Neural cell (in vitro differentiated cells): ENCODE measurements at regions not wholly inside any gene's neighbourhood (a gene's known extent, or its start where the extent isn't known, plus 50 kb on each side); places are given as distances from the start of the nearest gene placed in this dataset.

Experiments used
- H2AFZ ChIP-seq: fragments of 200-600, 300-800 bp; sonication (generic), shearing (Covaris generic); 2 replicates; pipeline ENCODE4 v1.6.0; 2014; ENCODE audit warnings: low read depth, mild to moderate bottlenecking, antibody characterized with exemption, low read length, moderate library complexity
- H3F3A ChIP-seq: fragments of 200-600 bp; shearing (Covaris generic); 2 replicates; pipeline ENCODE4 v1.6.1; 2016; ENCODE audit warnings: mild to moderate bottlenecking, moderate library complexity, mixed read lengths, antibody characterized with exemption, low read length; ENCODE audit not compliant: insufficient read depth, poor library complexity, severe bottlenecking
- H3K27ac ChIP-seq: fragments of 200-600, 300-800 bp; sonication (generic), shearing (Covaris generic); 2 replicates; pipeline ENCODE4 v1.5.1; 2014; ENCODE audit warnings: mild to moderate bottlenecking, low read length, moderate library complexity
- H3K27me3 ChIP-seq: fragments of 300-800, 200-600 bp; sonication (generic), shearing (Covaris generic); 2 replicates; pipeline ENCODE4 v1.6.0; 2014; ENCODE audit warnings: mild to moderate bottlenecking, low read depth, low read length, moderate library complexity; ENCODE audit not compliant: insufficient read depth
- H3K36me3 ChIP-seq: fragments of 300-800, 200-600 bp; sonication (generic), shearing (Covaris generic); 2 replicates; pipeline ENCODE4 v1.5.1; 2014; ENCODE audit warnings: mild to moderate bottlenecking, antibody characterized with exemption, low read length, moderate library complexity; ENCODE audit not compliant: insufficient read depth
- H3K4me2 ChIP-seq: fragments of 300-800, 200-600 bp; sonication (generic), shearing (Covaris generic); 2 replicates; pipeline ENCODE4 v1.6.0; 2014; ENCODE audit warnings: mild to moderate bottlenecking, low read length
- H3K4me3 ChIP-seq: fragments of 300-800, 200-600 bp; sonication (generic), shearing (Covaris generic); 2 replicates; pipeline ENCODE4 v1.5.1; 2014; ENCODE audit warnings: mild to moderate bottlenecking, low read length, moderate library complexity
- H3K79me2 ChIP-seq: fragments of 200-600 bp; shearing (Covaris generic); replicated peaks from 2 replicates; pipeline ENCODE4 v1.6.0; 2014; ENCODE audit warnings: mild to moderate bottlenecking, low read length, moderate library complexity; ENCODE audit not compliant: insufficient read depth
- H3K9ac ChIP-seq: fragments of 300-800, 200-600 bp; sonication (generic), shearing (Covaris generic); 2 replicates; pipeline ENCODE4 v1.6.1; 2016; ENCODE audit warnings: mild to moderate bottlenecking, low read length, mixed read lengths
- H3K9me2 ChIP-seq: fragments of 200-600 bp; shearing (Covaris generic); 2 replicates; pipeline ENCODE4 v1.6.1; 2016; ENCODE audit warnings: mild to moderate bottlenecking, low read length, mixed read lengths; ENCODE audit not compliant: insufficient read depth
- H3K9me3 ChIP-seq: fragments of 200-600, 300-800 bp; sonication (generic), shearing (Covaris generic); 2 replicates; pipeline ENCODE4 v1.6.1; 2016; ENCODE audit warnings: mild to moderate bottlenecking, mixed run types, low read length, moderate library complexity, mixed read lengths
- H4K20me1 ChIP-seq: fragments of 200-600 bp; shearing (Covaris generic); 2 replicates; pipeline ENCODE4 v1.6.1; 2016; ENCODE audit warnings: mild to moderate bottlenecking, mixed run types; ENCODE audit not compliant: insufficient read depth
- CTCF ChIP-seq: fragments of 450-650 bp; IDR thresholded peaks from 2 replicates; pipeline ENCODE4 v1.5.1; 2014; ENCODE audit warnings: antibody characterized with exemption, mild to moderate bottlenecking, moderate library complexity; ENCODE audit not compliant: poor library complexity, severe bottlenecking
- EP300 ChIP-seq: fragments of 450-650 bp; conservative IDR thresholded peaks from 2 replicates; pipeline ENCODE4 v1.6.1; 2014; ENCODE audit warnings: antibody characterized with exemption, mild to moderate bottlenecking, moderate library complexity; ENCODE audit not compliant: poor library complexity, severe bottlenecking
- EZH2 ChIP-seq: fragments of 200-600, 300-800 bp; shearing (Covaris generic), sonication (generic); IDR thresholded peaks from 2 replicates; pipeline ENCODE4 v1.6.1; 2014; ENCODE audit warnings: antibody characterized with exemption, low read length, borderline replicate concordance, mild to moderate bottlenecking; ENCODE audit not compliant: insufficient read depth, poor library complexity, severe bottlenecking
- MXI1 ChIP-seq: fragments of 450-650 bp; conservative IDR thresholded peaks from 2 replicates; pipeline ENCODE4 v1.6.1; 2014; ENCODE audit warnings: antibody characterized with exemption, mild to moderate bottlenecking; ENCODE audit not compliant: poor library complexity, severe bottlenecking
- POLR2AphosphoS5 ChIP-seq: IDR thresholded peaks from 2 replicates; pipeline ENCODE4 v1.6.1; 2012
- RAD21 ChIP-seq: fragments of 450-650 bp; conservative IDR thresholded peaks from 2 replicates; pipeline ENCODE4 v1.6.1; 2014; ENCODE audit warnings: antibody characterized with exemption, mild to moderate bottlenecking, moderate library complexity
- REST ChIP-seq: IDR thresholded peaks from 2 replicates; pipeline ENCODE4 v1.6.1; 2012; ENCODE audit warnings: borderline replicate concordance
- SMC3 ChIP-seq: fragments of 450-650 bp; conservative IDR thresholded peaks from 2 replicates; pipeline ENCODE4 v1.6.1; 2014; ENCODE audit warnings: antibody characterized with exemption, mild to moderate bottlenecking, moderate library complexity; ENCODE audit not compliant: poor library complexity
- TAF1 ChIP-seq: IDR thresholded peaks from 2 replicates; pipeline ENCODE4 v1.6.1; 2012; ENCODE audit warnings: low read depth

GRCh38 chrX:137652086-137652485 lies 86.2 kb downstream of the ZIC3 start:
- Histone ChIP-seq H3K27me3 (no peaks in the 10 kb centered on the region), H3K4me2 (no peak overlapping the region), H3K9me2 (no peaks in the 10 kb centered on the region), H3K27ac (no peak overlapping the region), H2AFZ (no peak overlapping the region), H4K20me1 (no peaks in the 10 kb centered on the region), H3K4me3 (no peak overlapping the region), H3K9ac (no peak overlapping the region), H3F3A (no peaks in the 10 kb centered on the region), H3K9me3 (no peaks in the 10 kb centered on the region), H3K36me3 (no peaks in the 10 kb centered on the region), H3K79me2 (no peaks in the 10 kb centered on the region)
- TF ChIP-seq POLR2AphosphoS5 = no peak
- no peak for TF ChIP-seq EP300
- no peak for TF ChIP-seq EZH2
- no peak for TF ChIP-seq TAF1
- TF ChIP-seq CTCF = no peak

- Histone ChIP-seq H3F3A (no peaks in the 10 kb centered on the region), H2AFZ (no peak overlapping the region), H3K27me3 (no peaks in the 10 kb centered on the region), H3K4me2 (no peak overlapping the region), H3K9ac (no peak overlapping the region), H4K20me1 (no peaks in the 10 kb centered on the region), H3K27ac (no peak overlapping the region), H3K36me3 (no peaks in the 10 kb centered on the region), H3K9me3 (no peaks in the 10 kb centered on the region), H3K79me2 (no peaks in the 10 kb centered on the region), H3K9me2 (no peaks in the 10 kb centered on the region), H3K4me3 (no peak overlapping the region)
- TF ChIP-seq TAF1 = no peak
- TF ChIP-seq EP300 = no peak
These were observed 88.6 kb downstream of the ZIC3 start for GRCh38 chrX:137654481-137654880.

GRCh38 chrX:137667776-137668175 lies 101.8 kb downstream of the ZIC3 start:
- no peaks in the 10 kb centered on the region for H3K9me3 ChIP-seq
- H2AFZ ChIP-seq = no peak overlapping the region
- H3K79me2 ChIP-seq = no peaks in the 10 kb centered on the region
- no peaks in the 10 kb centered on the region for H4K20me1 ChIP-seq
- no peak overlapping the region for H3K27ac ChIP-seq
- H3K4me3 ChIP-seq = no peak overlapping the region
- no peaks in the 10 kb centered on the region for H3K9me2 ChIP-seq
- no peaks in the 10 kb centered on the region for H3F3A ChIP-seq
- no peak overlapping the region for H3K4me2 ChIP-seq
- no peaks in the 10 kb centered on the region for H3K27me3 ChIP-seq
- H3K36me3 ChIP-seq = no peaks in the 10 kb centered on the region
- no peak overlapping the region for H3K9ac ChIP-seq
- TF ChIP-seq POLR2AphosphoS5 (no peak), EP300 (no peak), CTCF (no peak), MXI1 (no peak), REST (no peak), EZH2 (no peak), TAF1 (no peak), SMC3 (no peak), RAD21 (no peak)
